Body of pancreas (tissue), 4 donors: ENCODE measurements at regions not wholly inside any gene's neighbourhood (a gene's known extent, or its start where the extent isn't known, plus 50 kb on each side); places are given as distances from the start of the nearest gene placed in this dataset.

ENCODE experiments used
- CTCF ChIP-seq, 7 experiments: fragments of 450-650 bp in 4 of 7; fragments of 200-600 bp in 3 of 7; sonication (generic) in 3 of 7; IDR thresholded peaks; one replicate each; pipeline ENCODE4 v1.5.1; 2016 to 2019; ENCODE audit warnings: antibody characterized with exemption in 7 of 7
- POLR2A ChIP-seq, 3 donors: fragments of 450-650 bp; IDR thresholded peaks; one replicate each; pipeline ENCODE4 v1.6.1; 2016; ENCODE audit warnings: antibody characterized with exemption in 3 of 3, mild to moderate bottlenecking in 2 of 3

- no peak for TF ChIP-seq CTCF (IDR thresholded peaks at IDR 0.05)
- no peak for TF ChIP-seq POLR2A (IDR thresholded peaks at IDR 0.05)
Measured at GRCh38 chr18:44518666-44519065, 162.0 kb upstream of the SETBP1 start.
